NCI-H2196 treated with DMSO at 0.1 percent for 48 hours (cell line): ENCODE measurements at regions not wholly inside any gene's neighbourhood (a gene's known extent, or its start where the extent isn't known, plus 50 kb on each side); places are given as distances from the start of the nearest gene placed in this dataset.

Experiments
- DNase-seq: peaks from one replicate; lab custom pipeline; 2025; ENCODE audit not compliant: unreplicated experiment; lab: John Stamatoyannopoulos, UW

- DNase-seq: no peak
Measured at GRCh38 chr4:10180603-10180926, 64.0 kb upstream of the WDR1 start.

DNA sequence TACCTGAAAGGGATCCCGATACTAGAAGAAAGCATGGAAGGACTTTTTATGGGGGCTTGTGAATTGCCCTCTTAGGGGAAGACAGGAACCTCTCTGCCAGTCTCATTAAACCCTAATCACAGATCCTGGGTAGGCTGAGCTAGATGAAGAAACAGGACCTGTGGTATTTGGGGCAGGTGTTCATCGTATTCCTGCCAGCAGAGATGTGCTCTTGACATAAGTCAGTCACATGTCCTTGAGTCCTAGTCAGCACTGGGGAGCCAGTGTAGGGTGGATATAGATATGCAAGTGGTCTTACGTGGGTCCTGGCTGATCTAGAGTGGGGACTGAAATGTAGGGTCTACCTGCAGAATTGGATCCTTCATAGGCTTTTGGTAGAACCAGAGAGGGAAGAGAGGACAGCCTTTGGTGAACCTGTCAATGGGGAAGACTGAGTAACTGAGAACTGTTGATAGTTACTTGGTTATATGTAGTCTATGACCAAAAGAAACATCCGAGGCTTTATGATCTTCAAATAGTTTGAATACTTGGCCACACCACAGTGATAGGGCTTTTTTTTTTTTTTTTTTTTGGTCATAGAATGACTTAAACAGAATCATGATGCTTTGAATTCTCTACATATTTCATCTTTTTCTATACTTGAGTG, 63.5 kb upstream of the WDR1 start:
- no peak for DNase-seq

GRCh38 chr4:10178763-10179162, 62.2 kb upstream of the WDR1 start:
- no peak for DNase-seq

DNA sequence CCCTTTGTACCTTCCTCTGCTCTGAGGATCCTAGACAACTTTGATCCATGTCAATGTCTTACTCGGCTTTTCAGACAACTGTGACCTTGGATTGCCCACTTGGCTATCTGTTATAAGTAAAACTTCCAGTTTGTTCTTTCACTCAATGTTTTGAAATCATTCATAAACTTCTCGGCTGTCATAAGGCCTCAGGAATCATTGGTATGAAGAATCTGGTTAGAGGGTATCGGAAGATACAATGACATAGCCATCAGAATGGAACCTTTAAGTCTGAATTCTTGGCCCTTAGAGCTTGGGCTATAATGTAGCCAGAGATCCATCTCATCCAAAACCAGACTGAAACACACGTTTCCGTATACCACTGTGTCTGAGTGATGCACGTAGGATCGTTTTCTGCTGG, 59.0 kb upstream of the WDR1 start:
- no peak for DNase-seq

DNA sequence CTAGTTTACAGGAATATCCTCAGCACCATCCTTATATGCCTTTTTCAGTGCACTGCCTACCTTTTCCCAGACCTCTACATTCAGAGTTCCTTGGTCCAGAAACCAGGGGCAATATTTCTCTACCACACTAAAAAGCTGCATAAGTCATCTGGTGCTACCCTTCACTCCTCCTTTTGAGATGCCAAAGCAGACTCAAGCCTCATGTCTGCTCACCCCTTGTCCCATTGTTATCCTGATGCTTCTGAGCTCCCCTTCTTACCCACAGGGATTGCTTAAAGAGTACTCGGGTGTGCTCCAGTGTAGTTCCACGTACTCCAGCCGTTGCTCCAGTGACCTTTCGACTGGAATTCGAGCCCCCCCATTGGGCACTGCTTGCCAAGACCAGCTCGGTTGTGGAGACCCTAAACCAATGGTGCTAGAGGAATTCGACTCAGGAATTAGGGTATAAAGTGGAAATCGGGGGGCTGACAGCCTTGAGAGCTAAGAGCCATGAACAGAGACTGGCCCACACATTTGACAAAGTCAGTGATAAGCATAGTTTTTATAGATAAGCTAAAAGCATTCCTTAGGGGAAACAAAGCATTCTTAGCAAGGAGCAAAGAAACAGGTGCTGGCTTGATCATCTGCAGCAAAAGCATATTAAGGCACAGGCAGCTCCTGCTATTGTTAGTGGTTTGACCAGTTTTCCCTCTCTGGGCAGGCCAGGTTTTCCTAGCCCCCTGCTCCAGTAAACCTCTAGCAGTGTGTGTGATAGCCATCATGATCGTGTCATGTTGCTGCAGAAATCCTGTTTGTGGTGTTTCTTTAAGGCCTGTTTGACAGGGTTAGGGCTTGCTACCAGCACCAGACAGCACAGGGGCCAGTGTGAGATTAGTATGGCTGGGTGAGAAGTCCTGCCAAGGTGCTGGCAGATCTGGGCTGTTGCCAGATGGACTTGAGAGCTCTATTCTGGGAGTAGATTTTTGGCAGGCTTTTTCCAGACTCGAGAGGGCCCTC, 57.5 kb upstream of the WDR1 start:
- peak; percentile 50 for DNase-seq

DNA sequence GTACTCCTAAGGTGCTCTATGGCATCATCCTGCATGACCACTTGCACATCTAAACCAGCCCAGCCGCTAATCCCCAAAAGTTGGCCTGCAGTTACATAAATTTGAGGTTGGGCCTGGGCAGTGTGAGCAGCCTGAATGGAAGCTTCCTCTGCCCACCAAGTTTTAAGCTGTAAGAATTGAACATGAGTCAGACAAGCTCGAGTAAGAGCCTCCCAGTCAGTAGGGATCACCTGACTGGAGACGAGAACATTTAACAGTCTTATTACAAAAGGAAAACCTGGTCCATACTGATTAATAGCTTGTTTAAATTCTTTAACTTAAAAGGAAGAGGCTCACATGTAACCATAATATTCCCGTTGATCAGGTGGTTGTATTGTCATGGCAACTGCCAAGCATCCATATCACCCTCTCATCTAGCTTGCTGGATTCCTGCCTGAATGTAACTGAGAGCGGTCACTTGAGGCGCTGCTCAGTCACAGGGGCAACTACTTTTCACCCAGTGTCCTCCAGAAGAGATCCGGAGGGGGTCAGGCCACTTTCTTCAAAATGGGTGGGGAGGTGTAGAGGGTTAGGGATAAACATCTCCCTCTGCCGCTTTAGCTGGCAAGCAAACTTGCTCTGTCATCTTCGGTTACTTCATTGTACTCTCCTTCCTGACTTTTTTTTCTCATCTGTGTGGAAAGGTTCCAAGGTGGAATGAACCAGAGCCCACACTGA, 56.6 kb upstream of the WDR1 start:
- DNase-seq: peak; percentile 59

DNA sequence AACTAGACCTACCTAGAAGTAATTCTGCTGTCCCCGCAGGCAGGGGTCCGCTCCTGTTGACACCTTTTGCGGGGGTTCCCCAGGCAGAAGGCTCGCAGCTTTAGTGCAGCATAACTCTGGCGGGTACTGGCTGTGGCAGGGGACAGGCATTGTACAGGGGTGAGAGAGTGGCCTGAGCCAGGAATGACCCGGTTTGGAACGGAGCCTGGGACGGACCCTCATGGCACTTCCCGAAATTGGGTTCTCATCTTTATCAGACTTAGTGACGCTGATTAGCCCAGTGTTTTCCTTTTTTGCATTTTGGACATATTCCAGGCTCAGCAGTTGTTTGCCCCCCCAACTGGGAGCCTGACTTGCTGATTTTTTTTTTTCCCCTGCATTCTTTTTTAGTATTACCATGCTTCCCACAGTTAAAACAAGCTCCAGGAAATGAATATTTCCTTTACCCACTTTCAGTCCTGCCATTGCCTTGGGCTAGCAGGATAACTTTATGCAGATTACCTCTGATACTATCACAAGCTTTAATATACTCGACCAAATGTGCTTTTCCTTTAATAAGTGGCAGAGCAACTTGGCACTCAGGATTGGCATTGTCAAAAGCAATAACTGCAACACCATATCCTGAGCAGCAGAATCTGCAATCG, 55.8 kb upstream of the WDR1 start:
- DNase-seq: no peak

DNA sequence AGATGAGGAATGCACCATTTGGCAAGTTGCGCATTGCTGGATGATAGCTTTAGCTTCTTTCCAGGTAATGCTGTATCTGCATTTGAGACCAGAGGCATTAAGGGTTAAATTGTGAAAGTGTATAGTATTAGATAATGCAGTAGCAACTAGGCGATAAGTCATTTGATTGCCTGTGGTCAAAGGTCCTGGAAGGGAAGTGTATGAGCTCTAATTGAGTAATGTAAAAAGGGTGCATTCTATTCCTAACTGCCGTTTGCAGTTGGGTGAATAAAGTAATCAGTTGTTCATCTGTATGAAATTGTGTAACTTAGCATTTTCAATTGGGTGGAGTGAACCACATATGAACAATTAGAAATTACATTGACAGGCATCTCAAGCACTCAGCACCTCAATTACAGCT, 54.5 kb upstream of the WDR1 start:
- no peak for DNase-seq

- DNase-seq: no peak
Measured at GRCh38 chr4:10169839-10170387, 53.3 kb upstream of the WDR1 start.

DNA sequence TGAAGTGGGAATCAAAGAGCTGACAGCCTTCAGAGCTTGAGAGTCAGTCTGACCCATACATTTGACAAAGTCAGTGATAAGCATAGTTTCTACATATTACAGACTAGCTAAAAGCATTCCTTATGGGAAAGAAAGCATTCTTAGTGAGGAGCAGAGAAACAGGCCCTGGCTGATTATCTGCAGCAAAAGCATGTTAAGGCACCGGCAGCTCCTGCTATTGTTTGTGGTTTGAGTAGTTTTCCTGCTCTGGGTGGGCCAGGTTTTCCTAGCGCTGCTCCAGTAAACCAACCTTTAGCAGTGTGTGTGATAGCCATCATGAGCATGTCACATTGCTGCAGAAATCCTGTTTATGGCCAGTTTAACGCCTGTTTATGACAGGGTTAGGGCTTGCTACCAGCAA, 51.6 kb upstream of the WDR1 start:
- DNase-seq: no peak

- no peak for DNase-seq
Measured at GRCh38 chr4:10167201-10167600, 50.6 kb upstream of the WDR1 start.
